ENCODE measurements at regions not wholly inside any gene's neighbourhood (a gene's known extent, or its start where the extent isn't known, plus 50 kb on each side); places are given as distances from the start of the nearest gene placed in this dataset.

DNA sequence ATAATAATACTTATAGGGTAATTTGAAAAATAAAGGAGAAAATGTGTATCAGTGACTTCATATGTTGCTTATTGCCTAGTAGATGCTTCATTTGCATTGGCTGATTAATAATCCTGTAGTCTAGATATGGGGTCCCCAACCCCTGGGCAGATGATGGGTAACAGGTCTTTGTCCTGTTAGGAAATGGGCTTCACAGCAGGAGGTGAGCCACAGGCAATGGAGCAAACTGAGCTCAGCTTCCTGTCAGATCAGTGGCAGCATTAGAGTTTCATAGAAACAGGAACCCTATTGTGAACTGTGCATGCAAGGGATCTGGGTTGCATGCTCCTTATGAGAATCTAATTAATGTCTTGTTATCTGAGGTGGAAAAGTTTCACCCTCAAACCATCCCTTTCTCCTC is 1049.5 kb upstream of the EPHA7 start:
- TF ChIP-seq CTCF (IDR thresholded peaks at IDR 0.05; ENCODE audit: insufficient read depth, low read depth, low read length): no peak
- TF ChIP-seq EZH2 (IDR thresholded peaks at IDR 0.05; ENCODE audit: insufficient read depth, low read length): no peak

All from astrocyte (in vitro differentiated cells and primary cell).